Heart right ventricle (tissue), 16 donors: ENCODE measurements at regions not wholly inside any gene's neighbourhood (a gene's known extent, or its start where the extent isn't known, plus 50 kb on each side); places are given as distances from the start of the nearest gene placed in this dataset.

Experiments
- ATAC-seq, 8 donors: fragments of 200-7000 bp; cut with Tn5 transposase; one replicate each; pipeline ENCODE4 v1.9.1; 2020; ENCODE audit warnings: mild to moderate bottlenecking in 8 of 8, moderate library complexity in 8 of 8, moderate number of reproducible peaks in 1 of 8
- DNase-seq, 2 donors: peaks; one replicate each; pipeline ENCODE4 v3.0.0-alpha.2; 2020
- H3K27ac ChIP-seq, 10 donors: fragments of 200-600 bp; sonication (generic) in 2 of 10; one replicate each; pipeline versions ENCODE4 v1.5.0 to v1.8.0; 2020 to 2022; ENCODE audit warnings: mild to moderate bottlenecking in 3 of 10
- H3K27me3 ChIP-seq, 7 donors: fragments of 200-600 bp; one replicate each; pipeline ENCODE4 v1.8.0; 2021 to 2022; ENCODE audit warnings: mild to moderate bottlenecking in 2 of 7
- H3K36me3 ChIP-seq, 9 donors: fragments of 200-600 bp; sonication (generic) in 1 of 9; one replicate each; pipeline versions ENCODE4 v1.5.0 to v1.8.0; 2020 to 2022; ENCODE audit warnings: mild to moderate bottlenecking in 2 of 9
- H3K4me1 ChIP-seq, 9 donors: fragments of 200-600 bp; sonication (generic) in 1 of 9; one replicate each; pipeline versions ENCODE4 v1.5.0 to v1.8.0; 2020 to 2022; ENCODE audit warnings: mild to moderate bottlenecking in 4 of 9
- H3K4me3 ChIP-seq, 10 donors: fragments of 200-600 bp; sonication (generic) in 2 of 10; one replicate each; pipeline versions ENCODE4 v1.5.0 to v1.8.0; 2020 to 2022; ENCODE audit warnings: mild to moderate bottlenecking in 7 of 10, moderate library complexity in 2 of 10
- H3K9me3 ChIP-seq, 11 donors: fragments of 200-600 bp in 10 of 11; sonication (generic) in 2 of 11; one replicate each; pipeline versions ENCODE4 v1.5.0 to v1.8.0; 2013 to 2022; ENCODE audit warnings: mild to moderate bottlenecking in 2 of 11, control low read depth in 1 of 11, moderate library complexity in 1 of 11
- CTCF ChIP-seq, 9 donors: fragments of 200-600 bp; sonication (generic) in 2 of 9; IDR thresholded peaks; one replicate each; pipeline versions ENCODE4 v1.5.0 to v1.8.0; 2021 to 2022; ENCODE audit warnings: antibody characterized with exemption in 9 of 9, mild to moderate bottlenecking in 5 of 9, moderate library complexity in 1 of 9
- WGBS, 2 donors: extraction: QIAGEN DNeasy Blood & Tissue Kit; methylation state at CpG; one replicate each; pipeline ENCODE4 v1.1.7; 2013; ENCODE audit warnings: inconsistent platforms in 1 of 2; 5-methylcytosine and 5-hydroxymethylcytosine counted together
- intact Hi-C, 10 donors: fragments of 100-400 bp; cut with DNase I; formaldehyde crosslinking; loops; one replicate each; pipeline versions ENCODE4 v1.11.1 to v1.14.2; 2022
- donor health status: Arrhythmogenic right ventricular cardiomyopathy.
- donor health status: ischemic (EF 13 %, LVEDD 7.1; RV severe dilation, severe dysfunction).
- donor health status: healthy with polysubstance abuse.
- donor health status: DM: no; HTN: yes; CAD: no.
- donor health status: DM: no; HTN: no; CAD: no.
- donor health status: ischemic (EF 25% LVEDD 6.9; RV normal size, moderate dysfunction).
- donor health status: ischemic (EF 25% LVEDD 5.7; RV mildly dilated, moderate dysfunction).
- donor health status: healthy.
- donor health status: DM: yes; HTN: yes; CAD: no.
- donor health status: Ischemic cardiomyopathy.
- donor health status: ischemic (EF 35%, LVEDD 5.7; RV mildly dilated, moderate dysfunction).
- donor health status: nonischemic (EF 11% LVEDD 7.7; RV severe dilation, severe dysfunction).
- donor health status: DM: yes; HTN: yes; CAD: no.
- donor health status: PGD.
- donor health status: ischemic (EF 29% LVEDD 5.4; RV normal size, mild dysfunction).
- donor health status: nonischemic (EF 23%, LVEDD 6.1; RV moderate dilation, normal function).

GRCh38 chr2:153420394-153420793 is 58.2 kb downstream of the RPRM start:
- ATAC-seq (no peak), DNase-seq (no peak)
- 94 to 97% methylated on average over 1 of the region's 1 CpG for WGBS, 2 donors
- TF ChIP-seq CTCF (IDR thresholded peaks at IDR 0.05): no peak
- Histone ChIP-seq H3K27ac (no peak overlapping the region), H3K4me3 (no peak overlapping the region), H3K4me1 (no peaks in the 10 kb centered on the region), H3K27me3 (no peaks in the 10 kb centered on the region), H3K36me3 (no peaks in the 10 kb centered on the region), H3K9me3 (no peaks in the 10 kb centered on the region)
- intact Hi-C loops: no loop called here

GRCh38 chr2:153417077-153417476 is 61.5 kb downstream of the RPRM start:
- Histone ChIP-seq H3K36me3 (no peaks in the 10 kb centered on the region), H3K4me1 (no peaks in the 10 kb centered on the region), H3K4me3 (no peak overlapping the region), H3K27me3 (no peaks in the 10 kb centered on the region), H3K9me3 (no peaks in the 10 kb centered on the region), H3K27ac (no peak overlapping the region)
- no peak for TF ChIP-seq CTCF (IDR thresholded peaks at IDR 0.05)
- intact Hi-C loops: no loop called here
- WGBS, 2 donors: 86 to 93% methylated on average over 1 of the region's 1 CpG
- ATAC-seq (no peak), DNase-seq (no peak)

- WGBS, 2 donors: 38 to 55% methylated on average over 1 of the region's 1 CpG
- DNase-seq (no peak), ATAC-seq (no peak)
- TF ChIP-seq CTCF (IDR thresholded peaks at IDR 0.05): no peak
- no peaks in the 10 kb centered on the region for H3K27me3 ChIP-seq
- no peaks in the 10 kb centered on the region for H3K4me1 ChIP-seq
- intact Hi-C loops: no loop called here
- no peak overlapping the region for H3K27ac ChIP-seq
- no peak overlapping the region for H3K4me3 ChIP-seq
- H3K9me3 ChIP-seq: no peaks in the 10 kb centered on the region
- H3K36me3 ChIP-seq: no peaks in the 10 kb centered on the region
These were observed 62.5 kb downstream of the RPRM start for GRCh38 chr2:153416071-153416470.

GRCh38 chr2:153408710-153409385 is 69.7 kb downstream of the RPRM start:
- Histone ChIP-seq H3K36me3 (no peaks in the 10 kb centered on the region), H3K27me3 (peaks cover 0 to 4% (median 0%) of the 10 kb centered on the region in 7 donors), H3K9me3 (no peaks in the 10 kb centered on the region), H3K27ac (no peak overlapping the region), H3K4me1 (no peaks in the 10 kb centered on the region), H3K4me3 (no peak overlapping the region)
- no peak for DNase-seq
- intact Hi-C loops: no loop called here
- 62 to 66% methylated on average over 3 of the region's 3 CpGs for WGBS, 2 donors
- no peak for ATAC-seq
- TF ChIP-seq CTCF (IDR thresholded peaks at IDR 0.05): no peak
